DMS 273 (cell line): ENCODE measurements at regions not wholly inside any gene's neighbourhood (a gene's known extent, or its start where the extent isn't known, plus 50 kb on each side); places are given as distances from the start of the nearest gene placed in this dataset.
A peak's percentile ranks its signal among the peaks of the same experiment; 100 is the strongest.

ENCODE experiments used
- DNase-seq: peaks from one replicate; lab custom pipeline; 2025; ENCODE audit not compliant: unreplicated experiment; lab: John Stamatoyannopoulos, UW

- DNase-seq = no peak
Observed at GRCh38 chr15:100734586-100734985, 132.2 kb downstream of the ASB7 start.

GRCh38 chr15:100735129-100736053 is 133.0 kb downstream of the ASB7 start:
- no peak for DNase-seq

GRCh38 chr15:100737214-100737613 is 134.8 kb downstream of the ASB7 start:
- no peak for DNase-seq

DNA sequence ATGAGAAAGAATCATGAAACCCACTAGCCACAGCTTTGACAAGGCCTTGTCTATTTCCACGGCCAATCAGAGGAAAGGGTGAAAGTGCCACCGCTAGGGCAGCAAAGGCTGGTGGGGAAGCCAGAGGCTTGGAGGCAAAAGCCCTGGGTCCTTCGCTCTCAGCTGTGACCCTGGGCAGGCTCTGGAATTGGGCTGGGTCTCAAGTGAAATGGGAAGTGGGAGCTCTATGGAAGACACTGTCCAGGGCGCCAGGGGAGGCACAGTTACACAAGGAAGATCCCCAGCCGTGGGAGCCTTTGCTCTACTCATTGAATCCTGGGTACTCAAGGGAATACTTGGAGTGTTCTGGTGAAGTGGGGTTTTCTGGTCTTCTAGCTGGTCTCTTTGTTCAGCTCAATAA is 136.2 kb downstream of the ASB7 start:
- DNase-seq = no peak

GRCh38 chr15:100740138-100740537 is 137.7 kb downstream of the ASB7 start:
- no peak for DNase-seq

- DNase-seq = no peak
Observed at GRCh38 chr15:100751585-100751984, 128.0 kb upstream of the ALDH1A3 start.

DNA sequence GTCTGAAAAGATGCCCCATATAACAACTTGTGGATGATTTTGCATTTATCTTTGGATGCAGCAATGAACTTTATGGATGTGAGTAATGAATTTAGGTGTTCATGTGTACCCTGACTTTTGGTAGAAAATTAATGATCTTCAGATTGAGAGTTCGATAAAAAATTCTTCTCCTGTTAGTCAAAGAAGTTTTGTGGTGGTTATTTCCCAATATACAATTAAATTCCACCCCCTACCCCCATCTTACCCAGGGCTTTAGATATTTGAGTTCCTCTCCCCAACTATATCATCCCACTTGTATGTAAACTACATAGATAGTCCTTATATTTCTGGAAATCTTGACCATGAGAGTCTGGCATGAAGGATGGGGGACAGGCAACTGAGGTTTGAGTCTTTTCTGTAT is 126.1 kb upstream of the ALDH1A3 start:
- DNase-seq = no peak

- DNase-seq = no peak
Observed at GRCh38 chr15:100757661-100758060, 122.0 kb upstream of the ALDH1A3 start.

- no peak for DNase-seq
Observed at GRCh38 chr15:100758555-100758954, 121.1 kb upstream of the ALDH1A3 start.

DNA sequence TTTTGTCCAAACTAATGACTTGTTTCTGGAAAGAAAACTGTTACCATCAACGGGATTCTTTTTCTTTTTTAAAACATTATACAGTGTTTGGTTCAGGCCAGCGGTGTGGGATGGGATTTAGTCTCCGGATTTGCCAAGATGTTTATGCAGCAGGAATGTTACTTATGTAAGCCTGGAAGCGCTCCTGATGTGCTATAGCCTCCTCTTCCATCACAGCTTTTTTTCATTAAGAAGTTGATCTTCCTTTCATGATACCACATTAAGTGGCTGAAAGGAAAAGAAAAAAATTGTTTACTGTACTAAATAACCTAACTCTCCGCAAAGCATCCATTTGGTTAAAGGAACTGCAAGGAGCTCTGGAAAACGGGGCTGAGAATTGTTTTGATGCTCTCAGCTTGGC is 120.5 kb upstream of the ALDH1A3 start:
- no peak for DNase-seq

GRCh38 chr15:100759698-100760356 is 119.8 kb upstream of the ALDH1A3 start:
- no peak for DNase-seq

DNA sequence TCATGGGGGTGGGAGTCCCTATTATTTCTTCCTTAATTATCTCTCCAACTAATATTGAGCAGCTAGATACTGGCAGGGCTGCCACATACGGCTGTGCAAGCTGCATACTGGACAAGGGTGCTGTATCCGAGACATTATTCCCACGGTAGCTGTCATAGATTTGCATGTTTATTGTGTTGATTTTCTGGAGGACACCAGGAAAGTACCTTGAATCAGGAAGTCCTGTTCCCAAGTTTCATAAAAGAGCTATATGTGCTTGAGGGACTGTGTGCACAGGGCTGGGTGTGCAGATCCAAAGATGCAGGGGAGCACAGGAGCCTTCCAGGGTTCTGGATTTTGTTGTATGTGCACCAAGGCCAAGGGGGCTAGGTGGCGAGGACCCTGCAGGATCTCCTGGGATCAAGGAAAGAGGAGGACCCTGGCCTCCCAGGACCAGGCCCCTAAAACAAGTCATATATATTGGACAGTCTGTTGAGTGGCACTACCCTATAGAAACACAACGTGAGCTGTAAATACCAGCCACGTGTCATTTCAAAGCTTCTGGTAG is 119.2 kb upstream of the ALDH1A3 start:
- no peak for DNase-seq

GRCh38 chr15:100761290-100761935 is 118.2 kb upstream of the ALDH1A3 start:
- DNase-seq = no peak

DNA sequence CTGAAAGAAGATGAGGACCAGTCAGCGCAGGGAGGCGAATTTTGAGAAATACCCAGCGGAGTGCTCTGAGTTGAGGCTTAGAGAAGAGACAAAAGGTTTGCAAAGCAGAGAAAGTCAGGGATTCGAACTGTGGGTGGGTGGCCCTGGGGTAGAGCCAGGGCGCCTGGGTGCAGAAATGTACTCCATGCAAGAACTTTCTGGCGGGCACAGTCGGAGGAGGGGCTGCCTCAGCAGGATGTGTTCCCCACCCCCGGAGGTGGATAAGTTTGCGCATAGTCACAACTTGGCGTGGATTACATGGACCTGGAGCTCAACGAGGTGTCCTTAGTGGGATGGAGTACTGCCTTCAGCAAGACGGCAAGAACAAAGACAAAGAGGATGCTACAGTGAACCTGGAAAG is 117.3 kb upstream of the ALDH1A3 start:
- no peak for DNase-seq

DNA sequence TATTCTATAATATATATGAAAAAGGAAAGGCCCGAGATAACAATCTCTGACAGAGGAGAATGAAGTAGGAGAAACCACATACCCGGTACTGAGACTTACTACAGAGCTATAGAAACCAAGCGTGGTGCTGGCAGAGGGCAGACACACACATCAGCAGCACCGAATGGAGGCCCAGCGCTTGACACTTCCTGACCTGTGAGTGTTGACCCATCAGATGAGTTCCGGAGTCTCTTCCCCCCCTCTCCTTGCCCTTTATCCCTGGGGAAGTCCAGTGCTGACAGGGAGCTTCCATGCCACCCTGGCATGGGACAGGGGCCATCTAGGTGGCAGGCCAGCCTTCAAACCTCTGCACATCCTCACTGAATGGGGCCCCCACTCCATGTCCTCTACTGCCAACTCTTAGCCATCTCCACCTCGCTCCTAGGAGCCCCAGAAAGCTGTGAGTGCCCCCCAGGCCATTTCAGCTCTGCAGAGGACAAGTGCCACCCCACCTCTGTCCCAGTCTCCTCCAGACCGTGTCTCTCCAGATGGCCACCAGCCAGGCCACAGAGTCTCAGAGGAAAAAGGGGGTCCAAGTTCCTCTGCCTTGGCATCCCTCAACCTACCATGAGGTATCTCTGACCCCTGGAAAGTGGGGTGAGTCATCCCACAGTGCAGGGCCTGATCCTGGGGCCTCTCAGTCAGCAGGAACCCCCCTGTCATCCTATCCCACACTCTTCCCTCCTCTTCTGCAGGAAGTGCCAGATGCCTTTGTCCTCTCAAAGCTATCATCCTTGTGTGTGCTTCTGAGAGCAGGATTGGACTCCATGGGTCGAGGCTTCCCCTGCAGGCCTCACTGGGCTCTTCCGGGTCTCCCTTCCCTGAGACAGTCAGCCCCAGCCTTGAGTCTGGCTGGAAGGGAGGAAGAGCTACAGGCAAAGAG is 116.5 kb upstream of the ALDH1A3 start:
- DNase-seq = no peak

DNA sequence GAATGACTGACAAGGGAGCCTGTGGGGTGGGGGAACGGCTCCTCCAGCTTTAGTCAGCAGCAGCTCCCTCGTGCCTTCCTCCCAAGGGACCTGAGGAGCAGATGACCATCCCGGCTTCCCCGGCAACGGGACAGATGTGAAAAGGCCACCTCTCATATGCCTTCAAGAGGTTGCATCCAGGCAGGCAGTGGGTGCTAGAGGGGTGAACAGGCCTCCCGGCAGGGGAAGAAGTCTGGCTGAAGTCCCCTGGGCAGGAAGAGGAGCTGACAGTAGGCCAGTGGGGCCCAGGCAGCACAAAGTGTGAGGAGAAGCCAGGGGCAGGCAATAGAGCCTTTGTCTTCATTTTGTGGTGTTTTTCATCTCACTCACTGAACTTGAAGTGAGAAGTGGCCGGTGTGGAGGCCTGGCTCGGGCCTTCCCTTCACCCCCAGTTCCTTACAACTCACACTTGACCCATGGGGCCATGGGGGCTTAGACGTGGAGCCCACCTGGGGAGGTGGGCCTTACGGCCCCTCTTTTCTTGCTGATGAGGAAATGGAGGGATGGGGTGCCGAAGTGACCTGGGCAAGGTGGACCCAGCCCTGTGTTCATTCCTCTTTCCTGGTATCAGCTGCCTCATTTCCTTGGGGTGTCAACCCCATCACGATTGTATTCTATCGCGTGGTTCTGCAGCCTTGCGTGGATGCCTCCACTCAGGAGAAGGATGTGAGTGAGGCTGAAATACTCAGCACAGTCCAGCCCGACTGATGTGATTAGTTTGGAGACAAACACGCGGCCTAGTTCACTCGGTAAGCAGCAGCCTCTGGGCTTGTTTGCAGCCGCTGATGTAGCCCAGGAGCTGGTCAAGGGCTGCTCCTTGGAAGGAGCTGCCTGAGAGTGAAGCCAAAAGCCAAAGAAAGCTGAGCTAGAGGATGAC is 115.5 kb upstream of the ALDH1A3 start:
- DNase-seq = no peak

- DNase-seq = peak; percentile 15
Observed at GRCh38 chr15:100764778-100765466, 114.7 kb upstream of the ALDH1A3 start.

GRCh38 chr15:100765467-100766241 is 114.0 kb upstream of the ALDH1A3 start:
- no peak for DNase-seq
